HEK293 (cell line): ENCODE measurements at regions not wholly inside any gene's neighbourhood (a gene's known extent, or its start where the extent isn't known, plus 50 kb on each side); places are given as distances from the start of the nearest gene placed in this dataset.

ENCODE experiments used
- CTCF ChIA-PET: fragments of 350-600 bp; formaldehyde crosslinking; extraction: SDS; loops from one replicate; lab custom pipeline; 2021; ENCODE audit warnings: antibody characterized with exemption; lab: Yijun Ruan, JAX
- POLR2A ChIA-PET: fragments of 300-600 bp; formaldehyde crosslinking; extraction: SDS; loops from one replicate; lab custom pipeline; 2020; ENCODE audit warnings: antibody characterized with exemption, inconsistent platforms; lab: Yijun Ruan, JAX
- H3K27ac ChIP-seq: fragments of 200-500 bp; sonication (Bioruptor generic); 2 replicates; pipeline ENCODE4 v1.5.1; 2014; ENCODE audit warnings: low read depth, low read length, control low read depth, inconsistent platforms; ENCODE audit errors: extremely low read depth
- H3K36me3 ChIP-seq, 2 experiments: fragments of 200-500 bp in 1 of 2; sonication (Bioruptor generic) in 1 of 2; 1 replicate in 1 of 2; 2 replicates in 1 of 2; pipeline ENCODE4 v1.5.1; 2014 to 2017; ENCODE audit warnings: inconsistent platforms in 2 of 2, low read length in 2 of 2; ENCODE audit not compliant: control insufficient read depth in 2 of 2, insufficient read depth in 1 of 2
- H3K4me1 ChIP-seq: fragments of 200-500 bp; sonication (Bioruptor generic); 2 replicates; pipeline ENCODE4 v1.5.1; 2014; ENCODE audit warnings: mild to moderate bottlenecking, low read length, inconsistent platforms; ENCODE audit not compliant: control insufficient read depth, insufficient read depth
- H3K4me3 ChIP-seq: 2 replicates; pipeline ENCODE4 v1.5.1; 2011; ENCODE audit warnings: low read depth, mild to moderate bottlenecking, control low read depth, low read length, moderate library complexity
- H3K9me3 ChIP-seq: fragments of 200-500 bp; sonication (Bioruptor generic); 2 replicates; pipeline ENCODE4 v1.5.1; 2014; ENCODE audit warnings: low read depth, low read length, inconsistent platforms; ENCODE audit not compliant: control insufficient read depth, insufficient read depth
- KLF10 ChIP-seq: fragments of 450-650 bp; IDR thresholded peaks from 2 replicates; pipeline ENCODE4 v1.5.1; 2018; ENCODE audit warnings: missing biosample characterization, mild to moderate bottlenecking, missing genetic modification characterization
- KLF7 ChIP-seq: fragments of 450-650 bp; formaldehyde crosslinking; IDR thresholded peaks from 2 replicates; pipeline ENCODE4 v1.5.1; 2016; ENCODE audit warnings: missing biosample characterization, missing genetic modification characterization, borderline replicate concordance
- KLF8 ChIP-seq: fragments of 450-650 bp; formaldehyde crosslinking; IDR thresholded peaks from 2 replicates; pipeline ENCODE4 v1.5.1; 2016; ENCODE audit warnings: missing biosample characterization, missing genetic modification characterization
- MEIS1 ChIP-seq: sonication (generic); formaldehyde crosslinking; IDR thresholded peaks from 2 replicates; pipeline ENCODE4 v1.8.1; 2022; ENCODE audit warnings: missing genetic modification reagents, mild to moderate bottlenecking, borderline replicate concordance
- PRDM2 ChIP-seq: fragments of 450-650 bp; formaldehyde crosslinking; IDR thresholded peaks from 2 replicates; pipeline ENCODE4 v1.5.1; 2016; ENCODE audit warnings: missing biosample characterization, missing genetic modification characterization, borderline replicate concordance
- SALL2 ChIP-seq: fragments of 450-650 bp; formaldehyde crosslinking; IDR thresholded peaks from 2 replicates; pipeline ENCODE4 v1.5.0; 2017; ENCODE audit warnings: missing biosample characterization, mild to moderate bottlenecking, missing genetic modification characterization, borderline replicate concordance
- WT1 ChIP-seq: fragments of 450-650 bp; formaldehyde crosslinking; IDR thresholded peaks from 2 replicates; pipeline ENCODE4 v1.5.1; 2016; ENCODE audit warnings: missing biosample characterization, missing genetic modification characterization
- ZBTB20 ChIP-seq: fragments of 450-650 bp; formaldehyde crosslinking; IDR thresholded peaks from 2 replicates; pipeline ENCODE4 v1.5.1; 2016; ENCODE audit warnings: missing biosample characterization, missing genetic modification characterization
- ZBTB7A ChIP-seq: fragments of 450-650 bp; formaldehyde crosslinking; IDR thresholded peaks from 2 replicates; pipeline ENCODE4 v1.5.1; 2016; ENCODE audit warnings: low read depth, missing biosample characterization, missing genetic modification characterization
- ZNF16 ChIP-seq: fragments of 450-650 bp; formaldehyde crosslinking; IDR thresholded peaks from 2 replicates; pipeline ENCODE4 v1.5.1; 2016; ENCODE audit warnings: low read depth, missing biosample characterization, missing genetic modification characterization
- ZNF174 ChIP-seq: fragments of 450-650 bp; formaldehyde crosslinking; IDR thresholded peaks from 2 replicates; pipeline ENCODE4 v1.5.0; 2017; ENCODE audit warnings: missing biosample characterization, mild to moderate bottlenecking, missing genetic modification characterization
- ZNF19 ChIP-seq: fragments of 450-650 bp; formaldehyde crosslinking; IDR thresholded peaks from 2 replicates; pipeline ENCODE4; 2016; ENCODE audit warnings: missing biosample characterization, missing genetic modification characterization, low read depth
- ZNF280C ChIP-seq: fragments of 450-650 bp; formaldehyde crosslinking; IDR thresholded peaks from 2 replicates; pipeline ENCODE4 v1.5.1; 2016; ENCODE audit warnings: missing biosample characterization, missing genetic modification characterization
- ZNF426 ChIP-seq: fragments of 450-650 bp; formaldehyde crosslinking; IDR thresholded peaks from 2 replicates; pipeline ENCODE4 v1.5.1; 2017; ENCODE audit warnings: missing biosample characterization, missing genetic modification characterization, mild to moderate bottlenecking, inconsistent platforms, moderate library complexity
- ZNF658 ChIP-seq: fragments of 450-650 bp; formaldehyde crosslinking; IDR thresholded peaks from 2 replicates; pipeline ENCODE4; 2016; ENCODE audit warnings: missing biosample characterization, missing genetic modification characterization
- ZNF664 ChIP-seq: fragments of 450-650 bp; formaldehyde crosslinking; IDR thresholded peaks from 2 replicates; pipeline ENCODE4 v1.5.1; 2016; ENCODE audit warnings: missing biosample characterization, missing genetic modification characterization
- TF ChIP-seq, protein P1 (sequence below): fragments of 450-650 bp; formaldehyde crosslinking; IDR thresholded peaks from 2 replicates; pipeline ENCODE4 v1.5.1; 2016; ENCODE audit warnings: missing biosample characterization, missing genetic modification characterization
- TF ChIP-seq, protein P2 (sequence below): sonication (generic); formaldehyde crosslinking; IDR thresholded peaks from 2 replicates; pipeline ENCODE4 v1.8.1; 2022; ENCODE audit warnings: mild to moderate bottlenecking, moderate library complexity, missing genetic modification reagents

- TF ChIP-seq ZNF280C (tag by site-specific recombination) (no peak), ZNF19 (tag by site-specific recombination) (no peak), KLF7 (tag by site-specific recombination) (no peak)
These were observed 181.9 kb upstream of the CHD6 start (continued) for GRCh38 chr20:41800040-41800439.

DNA sequence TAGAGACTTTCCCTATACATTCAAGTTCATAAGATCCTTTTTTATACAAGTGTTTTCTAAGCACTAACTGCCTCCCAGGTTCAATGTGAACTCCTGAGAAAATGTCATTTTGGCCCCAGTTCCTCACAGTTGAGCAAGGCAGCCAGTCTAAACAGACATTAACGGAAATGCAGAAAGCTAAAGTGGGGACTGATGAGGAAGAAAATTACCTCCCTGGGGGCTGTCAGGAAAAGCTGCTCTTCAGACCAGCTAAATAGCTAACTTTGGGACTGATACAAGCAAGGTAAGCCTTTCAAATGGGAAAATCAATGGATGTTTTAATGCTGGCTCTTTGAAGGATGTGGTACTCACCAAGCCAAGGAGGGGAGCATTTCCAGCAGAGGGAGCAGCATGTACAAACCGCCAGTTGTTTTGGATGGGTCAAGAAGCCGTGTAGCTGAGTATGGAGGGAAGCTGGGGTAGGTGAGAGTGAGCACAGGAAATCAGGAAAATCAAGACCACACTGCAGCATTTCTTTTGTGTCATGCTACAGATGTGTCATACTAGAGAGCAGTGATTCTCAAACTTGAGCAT lies 180.8 kb upstream of the CHD6 start:
- no peak for TF ChIP-seq ZNF426 (tag by site-specific recombination)
- TF ChIP-seq, protein P1, sequence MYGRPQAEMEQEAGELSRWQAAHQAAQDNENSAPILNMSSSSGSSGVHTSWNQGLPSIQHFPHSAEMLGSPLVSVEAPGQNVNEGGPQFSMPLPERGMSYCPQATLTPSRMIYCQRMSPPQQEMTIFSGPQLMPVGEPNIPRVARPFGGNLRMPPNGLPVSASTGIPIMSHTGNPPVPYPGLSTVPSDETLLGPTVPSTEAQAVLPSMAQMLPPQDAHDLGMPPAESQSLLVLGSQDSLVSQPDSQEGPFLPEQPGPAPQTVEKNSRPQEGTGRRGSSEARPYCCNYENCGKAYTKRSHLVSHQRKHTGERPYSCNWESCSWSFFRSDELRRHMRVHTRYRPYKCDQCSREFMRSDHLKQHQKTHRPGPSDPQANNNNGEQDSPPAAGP = no peak
- TF ChIP-seq ZNF174 (tag by site-specific recombination) = no peak
- no peak for TF ChIP-seq ZBTB7A
- TF ChIP-seq ZBTB20 (tag by site-specific recombination) = no peak
- TF ChIP-seq KLF10 (tag by site-specific recombination) = no peak
- TF ChIP-seq ZNF16 (tag by site-specific recombination) = no peak
- TF ChIP-seq, protein P2, sequence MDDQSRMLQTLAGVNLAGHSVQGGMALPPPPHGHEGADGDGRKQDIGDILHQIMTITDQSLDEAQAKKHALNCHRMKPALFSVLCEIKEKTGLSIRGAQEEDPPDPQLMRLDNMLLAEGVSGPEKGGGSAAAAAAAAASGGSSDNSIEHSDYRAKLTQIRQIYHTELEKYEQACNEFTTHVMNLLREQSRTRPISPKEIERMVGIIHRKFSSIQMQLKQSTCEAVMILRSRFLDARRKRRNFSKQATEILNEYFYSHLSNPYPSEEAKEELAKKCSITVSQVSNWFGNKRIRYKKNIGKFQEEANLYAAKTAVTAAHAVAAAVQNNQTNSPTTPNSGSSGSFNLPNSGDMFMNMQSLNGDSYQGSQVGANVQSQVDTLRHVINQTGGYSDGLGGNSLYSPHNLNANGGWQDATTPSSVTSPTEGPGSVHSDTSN (CRISPR knock-in tag) = no peak
- TF ChIP-seq SALL2 (tag by site-specific recombination) = no peak
- no peak for TF ChIP-seq KLF8 (tag by site-specific recombination)
- TF ChIP-seq ZNF664 (tag by site-specific recombination) = no peak
- TF ChIP-seq PRDM2 (tag by site-specific recombination) = no peak
- no peak for TF ChIP-seq MEIS1
- no peak for TF ChIP-seq WT1
- no peak for TF ChIP-seq ZNF658 (tag by site-specific recombination)
- ChIA-PET CTCF (interaction anchor here (0.8 kb wide), 1 partner anchor 60 kb away, joined by 4 read pairs; no protein-coding TSS in a partner anchor), POLR2A (no interaction called here)
- H3K27ac ChIP-seq = no peak overlapping the region
- no peak overlapping the region for H3K4me3 ChIP-seq
- no peaks in the 10 kb centered on the region for H3K36me3 ChIP-seq
- no peaks in the 10 kb centered on the region for H3K4me1 ChIP-seq
- no peaks in the 10 kb centered on the region for H3K9me3 ChIP-seq
